Right ventricle myocardium superior (tissue), 1 donor: ENCODE measurements at regions not wholly inside any gene's neighbourhood (a gene's known extent, or its start where the extent isn't known, plus 50 kb on each side); places are given as distances from the start of the nearest gene placed in this dataset.
"Not testable (repeated sequence)": the region's sequence is repeated elsewhere in the genome, so short reads cannot be mapped to it uniquely, and the experiment has no call there.

Experiments
- ATAC-seq: fragments of 200-7000 bp; cut with Tn5 transposase; one replicate; pipeline ENCODE4 v1.9.1; 2020; ENCODE audit warnings: mild to moderate bottlenecking; ENCODE audit not compliant: poor library complexity
- DNase-seq: peaks from one replicate; pipeline ENCODE4 v3.0.0-alpha.2; 2020
- intact Hi-C: fragments of 100-400 bp; cut with DNase I; formaldehyde crosslinking; loops from one replicate; pipeline ENCODE4 v1.11.2; 2022
- donor health status: DM: no; HTN: yes; CAD: no; lungs with severe emphysema.

- DNase-seq (no peak), ATAC-seq (no peak)
- intact Hi-C loops = no loop called here
These were observed 407.8 kb downstream of the OLFM4 start for GRCh38 chr13:53436396-53436795.

GRCh38 chr13:53439439-53440225, 411.0 kb downstream of the OLFM4 start:
- ATAC-seq (no peak), DNase-seq (no peak)
- intact Hi-C loops = no loop called here

- no peak for ATAC-seq
- DNase-seq = no peak
- intact Hi-C loops = no loop called here
These were observed 414.4 kb downstream of the OLFM4 start for GRCh38 chr13:53442979-53443378.

- DNase-seq (no peak), ATAC-seq (no peak)
- intact Hi-C loops = no loop called here
These were observed 417.1 kb downstream of the OLFM4 start for GRCh38 chr13:53445686-53446085.

- ATAC-seq (no peak), DNase-seq (no peak)
- intact Hi-C loops = no loop called here
These were observed 418.8 kb downstream of the OLFM4 start for GRCh38 chr13:53447456-53447855.

GRCh38 chr13:53447863-53448262, 419.2 kb downstream of the OLFM4 start:
- no peak for ATAC-seq
- DNase-seq = no peak
- intact Hi-C loops = no loop called here

- intact Hi-C loops, ATAC-seq, DNase-seq: not testable (repeated sequence)
These were observed 423.7 kb downstream of the OLFM4 start for GRCh38 chr13:53452263-53452808.

GRCh38 chr13:53460796-53461195, 432.2 kb downstream of the OLFM4 start:
- DNase-seq (no peak), ATAC-seq (no peak)
- intact Hi-C loops = no loop called here

GRCh38 chr13:53463106-53463505, 434.5 kb downstream of the OLFM4 start:
- intact Hi-C loops = no loop called here
- no peak for DNase-seq
- ATAC-seq = no peak

- intact Hi-C loops = no loop called here
- DNase-seq = no peak
- ATAC-seq = no peak
These were observed 438.0 kb downstream of the OLFM4 start for GRCh38 chr13:53466576-53466975.

GRCh38 chr13:53473397-53473796, 444.8 kb downstream of the OLFM4 start:
- ATAC-seq (no peak), DNase-seq (no peak)
- intact Hi-C loops = no loop called here

- intact Hi-C loops = no loop called here
- no peak for DNase-seq
- no peak for ATAC-seq
These were observed 446.3 kb downstream of the OLFM4 start for GRCh38 chr13:53474878-53475277.

- DNase-seq (no peak), ATAC-seq (no peak)
- intact Hi-C loops = no loop called here
These were observed 462.1 kb downstream of the OLFM4 start for GRCh38 chr13:53490752-53491151.

GRCh38 chr13:53494406-53494805, 465.8 kb downstream of the OLFM4 start:
- no peak for DNase-seq
- intact Hi-C loops = no loop called here
- no peak for ATAC-seq

GRCh38 chr13:53499576-53500133, 471.0 kb downstream of the OLFM4 start:
- DNase-seq (no peak), ATAC-seq (no peak)
- intact Hi-C loops = no loop called here

GRCh38 chr13:53501387-53501786, 472.8 kb downstream of the OLFM4 start:
- intact Hi-C loops = no loop called here
- ATAC-seq (no peak), DNase-seq (no peak)

GRCh38 chr13:53507741-53508140, 479.1 kb downstream of the OLFM4 start:
- DNase-seq (no peak), ATAC-seq (no peak)
- intact Hi-C loops = no loop called here

- ATAC-seq = no peak
- intact Hi-C loops = no loop called here
- no peak for DNase-seq
These were observed 484.0 kb downstream of the OLFM4 start for GRCh38 chr13:53512635-53513034.

GRCh38 chr13:53513226-53513625, 484.6 kb downstream of the OLFM4 start:
- ATAC-seq (no peak), DNase-seq (no peak)
- intact Hi-C loops = no loop called here

GRCh38 chr13:53520132-53520531, 491.5 kb downstream of the OLFM4 start:
- intact Hi-C loops = no loop called here
- ATAC-seq = no peak

More at GRCh38 chr13:53520132-53520531, 491.5 kb downstream of the OLFM4 start:
- DNase-seq = no peak
